CD14-positive monocyte (primary cell): ENCODE measurements at regions not wholly inside any gene's neighbourhood (a gene's known extent, or its start where the extent isn't known, plus 50 kb on each side); places are given as distances from the start of the nearest gene placed in this dataset.

Experiments used
- DNase-seq, 3 donors: peaks; one replicate each; pipeline ENCODE4 v3.0.0-alpha.2; 2011 to 2022
- H2AFZ ChIP-seq: 2 replicates; pipeline ENCODE4 v1.6.0; 2012; ENCODE audit warnings: mild to moderate bottlenecking, low read depth, low read length, inconsistent platforms; ENCODE audit not compliant: insufficient read depth, poor library complexity, severe bottlenecking
- H3K27ac ChIP-seq, 2 donors: 1 replicate in 1 of 2; 2 replicates in 1 of 2; pipeline ENCODE4 v1.5.1; 2012 to 2013; ENCODE audit warnings: low read length in 2 of 2, control low read depth in 1 of 2, inconsistent platforms in 1 of 2, low read depth in 1 of 2, mild to moderate bottlenecking in 1 of 2
- H3K27me3 ChIP-seq, 2 donors: one replicate each; pipeline versions ENCODE4 v1.6.0 to v1.6.1; 2011 to 2013; ENCODE audit warnings: low read length in 2 of 2; ENCODE audit not compliant: control insufficient read depth in 2 of 2, insufficient read depth in 2 of 2
- H3K36me3 ChIP-seq, 2 donors: replicated peaks in 1 of 2; 1 replicate in 1 of 2; 2 replicates in 1 of 2; pipeline versions ENCODE4 v1.5.1 to v1.6.1; 2012 to 2013; ENCODE audit warnings: low read length in 2 of 2, control low read depth in 1 of 2, inconsistent platforms in 1 of 2, mild to moderate bottlenecking in 1 of 2; ENCODE audit not compliant: insufficient read depth in 2 of 2, control insufficient read depth in 1 of 2
- H3K4me1 ChIP-seq, 2 donors: 1 replicate in 1 of 2; 2 replicates in 1 of 2; pipeline versions ENCODE4 v1.5.1 to v1.6.1; 2012 to 2013; ENCODE audit warnings: low read length in 2 of 2, control low read depth in 1 of 2, inconsistent platforms in 1 of 2, mild to moderate bottlenecking in 1 of 2, moderate library complexity in 1 of 2; ENCODE audit not compliant: insufficient read depth in 2 of 2, control insufficient read depth in 1 of 2
- H3K4me2 ChIP-seq: replicated peaks from 2 replicates; pipeline ENCODE3; 2012; ENCODE audit warnings: low read length, moderate library complexity, mild to moderate bottlenecking; ENCODE audit not compliant: poor library complexity, severe bottlenecking; ENCODE audit errors: extremely low read depth
- H3K4me3 ChIP-seq, 3 experiments: fragments of 200-600 bp in 1 of 3; sonication (generic) in 1 of 3; replicated peaks in 1 of 3; 1 replicate in 2 of 3; 2 replicates in 1 of 3; pipeline ENCODE4 v1.5.1; 2011 to 2013; ENCODE audit warnings: low read length in 3 of 3, mild to moderate bottlenecking in 3 of 3, control low read depth in 2 of 3, low read depth in 2 of 3, inconsistent platforms in 1 of 3, moderate library complexity in 1 of 3
- H3K79me2 ChIP-seq: 2 replicates; pipeline ENCODE4 v1.6.0; 2012; ENCODE audit warnings: mild to moderate bottlenecking, control low read depth, inconsistent platforms, low read length, moderate library complexity; ENCODE audit not compliant: insufficient read depth
- H3K9ac ChIP-seq: 2 replicates; pipeline ENCODE4 v1.6.0; 2017; ENCODE audit warnings: low read length, mild to moderate bottlenecking; ENCODE audit not compliant: insufficient read depth, poor library complexity, severe bottlenecking
- H3K9me3 ChIP-seq, 2 donors: replicated peaks in 1 of 2; 1 replicate in 1 of 2; 2 replicates in 1 of 2; pipeline versions ENCODE4 v1.5.1 to v1.6.1; 2012 to 2013; ENCODE audit warnings: low read length in 2 of 2, control low read depth in 1 of 2; ENCODE audit not compliant: control insufficient read depth in 1 of 2, insufficient read depth in 1 of 2
- H4K20me1 ChIP-seq: 2 replicates; pipeline ENCODE4 v1.6.0; 2012; ENCODE audit warnings: mild to moderate bottlenecking, low read length, control low read depth, moderate library complexity; ENCODE audit not compliant: insufficient read depth
- H3K27ac Mint-ChIP-seq, 7 donors: one replicate each; pipeline ENCODE4 v1.8.0; 2020; ENCODE audit warnings: mild to moderate bottlenecking in 7 of 7, mixed read lengths in 7 of 7, moderate library complexity in 6 of 7, inconsistent platforms in 2 of 7
- H3K27me3 Mint-ChIP-seq, 3 donors: one replicate each; pipeline ENCODE4 v1.8.0; 2021 to 2022; ENCODE audit warnings: low read depth in 3 of 3, mild to moderate bottlenecking in 3 of 3, mixed read lengths in 3 of 3, moderate library complexity in 3 of 3, inconsistent platforms in 1 of 3
- H3K36me3 Mint-ChIP-seq, 2 donors: one replicate each; pipeline ENCODE4 v1.8.0; 2020; ENCODE audit warnings: mixed read lengths in 2 of 2, inconsistent platforms in 1 of 2, mild to moderate bottlenecking in 1 of 2
- H3K4me1 Mint-ChIP-seq: one replicate; pipeline ENCODE4 v1.8.0; 2020; ENCODE audit warnings: mild to moderate bottlenecking, mixed read lengths
- H3K4me3 Mint-ChIP-seq, 2 donors: one replicate each; pipeline ENCODE4 v1.8.0; 2020; ENCODE audit warnings: mild to moderate bottlenecking in 2 of 2, mixed read lengths in 2 of 2, moderate library complexity in 1 of 2
- H3K9me3 Mint-ChIP-seq, 7 donors: one replicate each; pipeline ENCODE4 v1.8.0; 2020 to 2022; ENCODE audit warnings: mixed read lengths in 7 of 7, mild to moderate bottlenecking in 6 of 7, moderate library complexity in 6 of 7, inconsistent platforms in 2 of 7
- CTCF ChIP-seq: fragments of 200-600 bp; IDR thresholded peaks from one replicate; pipeline ENCODE4 v1.8.0; 2022; ENCODE audit warnings: antibody characterized with exemption, mild to moderate bottlenecking
- WGBS: methylation state at CpG from one replicate; pipeline ENCODE4 v1.1.5; 2013; ENCODE audit warnings: missing lambda C conversion rate; ENCODE audit not compliant: insufficient coverage; 5-methylcytosine and 5-hydroxymethylcytosine counted together
- intact Hi-C, 2 donors: fragments of 100-400 bp; cut with micrococcal nuclease; formaldehyde crosslinking; loops; one replicate each; pipeline versions ENCODE4 v1.15.0 to v1.15.1; 2023

- no peak for DNase-seq
- Histone ChIP-seq H2AFZ (no peak overlapping the region), H3K9ac (no peak overlapping the region), H3K27ac (no peak overlapping the region), H3K4me1 (no peaks in the 10 kb centered on the region), H3K4me2 (no peak overlapping the region), H3K9me3 (no peaks in the 10 kb centered on the region), H3K36me3 (no peaks in the 10 kb centered on the region), H3K4me3 (no peak overlapping the region), H3K79me2 (no peaks in the 10 kb centered on the region), H3K27me3 (no peaks in the 10 kb centered on the region), H4K20me1 (no peaks in the 10 kb centered on the region)
- H3K27me3 Mint-ChIP-seq = peaks cover 3 to 8% (median 5%) of the 10 kb centered on the region in 3 donors
- no peaks in the 10 kb centered on the region for H3K9me3 Mint-ChIP-seq
- H3K36me3 Mint-ChIP-seq = no peaks in the 10 kb centered on the region
- no peak overlapping the region for H3K27ac Mint-ChIP-seq
- intact Hi-C loops = no loop called here
- WGBS = 94% methylated on average over 9 of the region's 13 CpGs
- TF ChIP-seq CTCF = no peak
- no peak overlapping the region for H3K4me3 Mint-ChIP-seq
- no peaks in the 10 kb centered on the region for H3K4me1 Mint-ChIP-seq
Measured at GRCh38 chr15:77798151-77798835, 165.6 kb upstream of the LINGO1 start.

GRCh38 chr15:77797270-77797669, 164.6 kb upstream of the LINGO1 start:
- Histone ChIP-seq H3K9ac (no peak overlapping the region), H3K36me3 (no peaks in the 10 kb centered on the region), H3K9me3 (no peaks in the 10 kb centered on the region), H3K27ac (no peak overlapping the region), H2AFZ (no peak overlapping the region), H4K20me1 (no peaks in the 10 kb centered on the region), H3K27me3 (no peaks in the 10 kb centered on the region), H3K4me3 (no peak overlapping the region), H3K4me2 (no peak overlapping the region), H3K79me2 (no peaks in the 10 kb centered on the region), H3K4me1 (no peaks in the 10 kb centered on the region)
- intact Hi-C loops = no loop called here
- peaks cover 3 to 11% (median 8%) of the 10 kb centered on the region in 3 donors for H3K27me3 Mint-ChIP-seq
- no peak for DNase-seq
- no peaks in the 10 kb centered on the region for H3K4me1 Mint-ChIP-seq
- no peak overlapping the region for H3K27ac Mint-ChIP-seq
- no peak overlapping the region for H3K4me3 Mint-ChIP-seq
- 63% methylated on average over 7 of the region's 8 CpGs for WGBS
- TF ChIP-seq CTCF = no peak
- H3K9me3 Mint-ChIP-seq = no peaks in the 10 kb centered on the region
- no peaks in the 10 kb centered on the region for H3K36me3 Mint-ChIP-seq
